ENCODE measurements at regions not wholly inside any gene's neighbourhood (a gene's known extent, or its start where the extent isn't known, plus 50 kb on each side); places are given as distances from the start of the nearest gene placed in this dataset.

GRCh38 chr10:129021594-129022304 is 445.3 kb upstream of the MGMT start:
- DNase-seq (ENCODE audit: low read depth) = no peak

- DNase-seq (ENCODE audit: low read depth) = no peak
Observed at GRCh38 chr10:129023082-129023481, 444.0 kb upstream of the MGMT start.

- DNase-seq (ENCODE audit: low read depth) = no peak
Observed at GRCh38 chr10:129024046-129024445, 443.0 kb upstream of the MGMT start.

- DNase-seq (ENCODE audit: low read depth) = no peak
Observed at GRCh38 chr10:129025787-129026186, 441.3 kb upstream of the MGMT start.

GRCh38 chr10:129027906-129028305 is 439.1 kb upstream of the MGMT start:
- no peak for DNase-seq (ENCODE audit: low read depth)

GRCh38 chr10:129028451-129028850 is 438.6 kb upstream of the MGMT start:
- no peak for DNase-seq (ENCODE audit: low read depth)

GRCh38 chr10:129029051-129029450 is 438.0 kb upstream of the MGMT start:
- DNase-seq (ENCODE audit: low read depth) = no peak

- no peak for DNase-seq (ENCODE audit: low read depth)
Observed at GRCh38 chr10:129029851-129030602, 437.0 kb upstream of the MGMT start.

GRCh38 chr10:129030603-129030895 is 436.5 kb upstream of the MGMT start:
- DNase-seq (ENCODE audit: low read depth) = no peak

- DNase-seq (ENCODE audit: low read depth) = no peak
Observed at GRCh38 chr10:129030996-129031843, 435.8 kb upstream of the MGMT start.

GRCh38 chr10:129031844-129032150 is 435.2 kb upstream of the MGMT start:
- DNase-seq (ENCODE audit: low read depth) = no peak

- DNase-seq (ENCODE audit: low read depth) = no peak
Observed at GRCh38 chr10:129032372-129033313, 434.4 kb upstream of the MGMT start.

- no peak for DNase-seq (ENCODE audit: low read depth)
Observed at GRCh38 chr10:129033340-129033739, 433.7 kb upstream of the MGMT start.

- no peak for DNase-seq (ENCODE audit: low read depth)
Observed at GRCh38 chr10:129033790-129034272, 433.2 kb upstream of the MGMT start.

GRCh38 chr10:129035052-129035827 is 431.8 kb upstream of the MGMT start:
- DNase-seq (ENCODE audit: low read depth) = no peak

- DNase-seq (ENCODE audit: low read depth) = no peak
Observed at GRCh38 chr10:129038522-129038921, 428.5 kb upstream of the MGMT start.

- DNase-seq (ENCODE audit: low read depth) = no peak
Observed at GRCh38 chr10:129039406-129040370, 427.4 kb upstream of the MGMT start.

- DNase-seq (ENCODE audit: low read depth) = no peak
Observed at GRCh38 chr10:129040377-129040776, 426.7 kb upstream of the MGMT start.

GRCh38 chr10:129041916-129042315 is 425.1 kb upstream of the MGMT start:
- DNase-seq (ENCODE audit: low read depth) = no peak

All from HS-5 (cell line).